ENCODE measurements at regions not wholly inside any gene's neighbourhood (a gene's known extent, or its start where the extent isn't known, plus 50 kb on each side); places are given as distances from the start of the nearest gene placed in this dataset.

DNA sequence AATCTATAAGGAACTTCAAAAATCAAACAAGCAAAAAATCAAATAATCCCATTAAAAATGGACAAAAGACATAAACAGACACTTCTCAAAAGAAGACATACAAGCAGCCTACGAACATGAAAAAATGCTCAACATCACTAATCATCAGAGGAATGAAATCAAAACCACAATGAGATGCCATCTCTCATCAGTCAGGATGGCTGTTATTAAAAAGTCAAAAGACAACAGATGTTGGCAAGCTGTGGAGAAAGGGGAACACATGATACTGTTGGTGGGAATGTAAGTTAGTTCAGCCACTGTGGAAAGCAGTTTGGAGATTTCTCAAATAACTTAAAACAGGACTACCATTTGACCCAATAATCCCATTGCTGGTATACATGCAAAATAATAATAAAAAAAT lies 226.4 kb downstream of the S1PR1 start:
- DNase-seq (ENCODE audit: low read depth, low spot score) (no peak), FAIRE-seq (no peak)
- H3K9me3 ChIP-seq (replicated peaks; ENCODE audit: control insufficient read depth, insufficient read depth, low read length): no peaks in the 10 kb centered on the region
- TF ChIP-seq, protein P1, sequence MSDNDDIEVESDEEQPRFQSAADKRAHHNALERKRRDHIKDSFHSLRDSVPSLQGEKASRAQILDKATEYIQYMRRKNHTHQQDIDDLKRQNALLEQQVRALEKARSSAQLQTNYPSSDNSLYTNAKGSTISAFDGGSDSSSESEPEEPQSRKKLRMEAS (IDR thresholded peaks at IDR 0.05; ENCODE audit: insufficient read depth, insufficient read length): no peak
- TF ChIP-seq JUN (IDR thresholded peaks at IDR 0.05; ENCODE audit: borderline replicate concordance, insufficient read depth, insufficient read length, low read depth) (no peak), POLR2A (IDR thresholded peaks at IDR 0.05; ENCODE audit: low read depth, low read length) (no peak), EZH2 (IDR thresholded peaks at IDR 0.05; ENCODE audit: borderline replicate concordance, low read depth, low read length, severe bottlenecking) (no peak), FOS (IDR thresholded peaks at IDR 0.05; ENCODE audit: borderline replicate concordance, insufficient read depth, low read length) (no peak), GATA2 (IDR thresholded peaks at IDR 0.05; ENCODE audit: insufficient read depth, insufficient read length, low read depth, low read length) (no peak), MYC (IDR thresholded peaks at IDR 0.05; ENCODE audit: low read depth, low read length) (no peak), POLR2AphosphoS5 (IDR thresholded peaks at IDR 0.05; ENCODE audit: insufficient read depth, low read depth, low read length) (no peak)
- TF ChIP-seq, protein P2, sequence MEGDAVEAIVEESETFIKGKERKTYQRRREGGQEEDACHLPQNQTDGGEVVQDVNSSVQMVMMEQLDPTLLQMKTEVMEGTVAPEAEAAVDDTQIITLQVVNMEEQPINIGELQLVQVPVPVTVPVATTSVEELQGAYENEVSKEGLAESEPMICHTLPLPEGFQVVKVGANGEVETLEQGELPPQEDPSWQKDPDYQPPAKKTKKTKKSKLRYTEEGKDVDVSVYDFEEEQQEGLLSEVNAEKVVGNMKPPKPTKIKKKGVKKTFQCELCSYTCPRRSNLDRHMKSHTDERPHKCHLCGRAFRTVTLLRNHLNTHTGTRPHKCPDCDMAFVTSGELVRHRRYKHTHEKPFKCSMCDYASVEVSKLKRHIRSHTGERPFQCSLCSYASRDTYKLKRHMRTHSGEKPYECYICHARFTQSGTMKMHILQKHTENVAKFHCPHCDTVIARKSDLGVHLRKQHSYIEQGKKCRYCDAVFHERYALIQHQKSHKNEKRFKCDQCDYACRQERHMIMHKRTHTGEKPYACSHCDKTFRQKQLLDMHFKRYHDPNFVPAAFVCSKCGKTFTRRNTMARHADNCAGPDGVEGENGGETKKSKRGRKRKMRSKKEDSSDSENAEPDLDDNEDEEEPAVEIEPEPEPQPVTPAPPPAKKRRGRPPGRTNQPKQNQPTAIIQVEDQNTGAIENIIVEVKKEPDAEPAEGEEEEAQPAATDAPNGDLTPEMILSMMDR (IDR thresholded peaks at IDR 0.05; ENCODE audit: extremely low read depth in 1 of 2, insufficient read depth in 1 of 2, low read depth in 1 of 2, low read length in 2 of 2): no peak
- no peaks in the 10 kb centered on the region for H3K9me1 ChIP-seq (replicated peaks; ENCODE audit: control insufficient read depth, extremely low read depth, insufficient read depth, low read length)
- POLR2A ChIA-PET: no interaction called here
- no peak overlapping the region for H2AFZ ChIP-seq (ENCODE audit: low read depth, low read length)
- H3K27ac ChIP-seq (ENCODE audit: insufficient read depth, low read depth, low read length): no peak overlapping the region
- H3K4me2 ChIP-seq (ENCODE audit: insufficient read depth, low read length): no peak overlapping the region
- intact Hi-C loops (cut with micrococcal nuclease) (no loop called here), dilution Hi-C loops (cut with MboI; ENCODE audit: extremely low pct_ligation_motif_present, low sequenced_read_pairs) (no loop called here)
- H3K27me3 ChIP-seq (ENCODE audit: control insufficient read depth in 2 of 2, insufficient read depth in 2 of 2, low read length in 2 of 2): peaks cover 0 to 3% of the 10 kb centered on the region in 2 experiments
- no peaks in the 10 kb centered on the region for H3K79me2 ChIP-seq (ENCODE audit: control insufficient read depth, insufficient read depth, low read length)
- no TSS peak for BruUV-seq (replicated peaks)
- H3K9ac ChIP-seq (replicated peaks; ENCODE audit: extremely low read depth, insufficient read depth, low read length): no peak overlapping the region
- CTCF ChIA-PET: no interaction called here
- H3K4me3 ChIP-seq (replicated peaks in 1 of 3; ENCODE audit: insufficient read depth in 1 of 3, low read depth in 1 of 3, low read length in 3 of 3): no peak overlapping the region
- H4K20me1 ChIP-seq (replicated peaks; ENCODE audit: control insufficient read depth, extremely low read depth, insufficient read depth, low read length): no peaks in the 10 kb centered on the region
- H3K4me1 ChIP-seq (ENCODE audit: control insufficient read depth, extremely low read depth, insufficient read depth, low read length): no peaks in the 10 kb centered on the region
- no peaks in the 10 kb centered on the region for H3K36me3 ChIP-seq (ENCODE audit: control insufficient read depth in 2 of 2, extremely low read depth in 1 of 2, insufficient read depth in 2 of 2, low read length in 2 of 2)
